Left lung (tissue), 4 donors: ENCODE measurements at regions not wholly inside any gene's neighbourhood (a gene's known extent, or its start where the extent isn't known, plus 50 kb on each side); places are given as distances from the start of the nearest gene placed in this dataset.

Experiments
- ATAC-seq: fragments of 200-7000 bp; cut with Tn5 transposase; one replicate; pipeline ENCODE4 v1.9.1; 2020; ENCODE audit warnings: moderate library complexity
- DNase-seq, 4 donors: peaks; one replicate each; pipeline ENCODE4 v3.0.0-alpha.2; 2013 to 2020
- H3K27ac ChIP-seq, 2 donors: fragments of 200-600 bp; sonication (generic) in 1 of 2; one replicate each; pipeline versions ENCODE4 v1.5.0 to v1.8.0; 2020 to 2021
- H3K27me3 ChIP-seq, 2 donors: fragments of 200-600 bp; sonication (generic) in 1 of 2; one replicate each; pipeline versions ENCODE4 v1.5.0 to v1.8.0; 2020 to 2021
- H3K36me3 ChIP-seq, 2 donors: fragments of 200-600 bp; sonication (generic) in 1 of 2; one replicate each; pipeline versions ENCODE4 v1.5.0 to v1.8.0; 2020 to 2021
- H3K4me1 ChIP-seq, 2 donors: fragments of 200-600 bp; one replicate each; pipeline ENCODE4 v1.8.0; 2021
- H3K4me3 ChIP-seq, 2 donors: fragments of 200-600 bp; sonication (generic) in 1 of 2; one replicate each; pipeline versions ENCODE4 v1.5.0 to v1.8.0; 2020 to 2021; ENCODE audit warnings: mild to moderate bottlenecking in 1 of 2
- H3K9me3 ChIP-seq, 2 donors: fragments of 200-600 bp; sonication (generic) in 1 of 2; one replicate each; pipeline versions ENCODE4 v1.5.0 to v1.8.0; 2020 to 2021
- CTCF ChIP-seq, 2 donors: fragments of 200-600 bp; sonication (generic) in 1 of 2; IDR thresholded peaks; one replicate each; pipeline versions ENCODE4 v1.5.0 to v1.8.0; 2021; ENCODE audit warnings: antibody characterized with exemption in 2 of 2
- intact Hi-C, 2 donors: fragments of 100-400 bp; cut with DNase I; formaldehyde crosslinking; loops; one replicate each; pipeline versions ENCODE4 v1.11.2 to v1.14.2; 2022
- donor health status: DM: no; HTN: yes; CAD: no.
- donor health status: DM: no; HTN: no; CAD: no.

DNA sequence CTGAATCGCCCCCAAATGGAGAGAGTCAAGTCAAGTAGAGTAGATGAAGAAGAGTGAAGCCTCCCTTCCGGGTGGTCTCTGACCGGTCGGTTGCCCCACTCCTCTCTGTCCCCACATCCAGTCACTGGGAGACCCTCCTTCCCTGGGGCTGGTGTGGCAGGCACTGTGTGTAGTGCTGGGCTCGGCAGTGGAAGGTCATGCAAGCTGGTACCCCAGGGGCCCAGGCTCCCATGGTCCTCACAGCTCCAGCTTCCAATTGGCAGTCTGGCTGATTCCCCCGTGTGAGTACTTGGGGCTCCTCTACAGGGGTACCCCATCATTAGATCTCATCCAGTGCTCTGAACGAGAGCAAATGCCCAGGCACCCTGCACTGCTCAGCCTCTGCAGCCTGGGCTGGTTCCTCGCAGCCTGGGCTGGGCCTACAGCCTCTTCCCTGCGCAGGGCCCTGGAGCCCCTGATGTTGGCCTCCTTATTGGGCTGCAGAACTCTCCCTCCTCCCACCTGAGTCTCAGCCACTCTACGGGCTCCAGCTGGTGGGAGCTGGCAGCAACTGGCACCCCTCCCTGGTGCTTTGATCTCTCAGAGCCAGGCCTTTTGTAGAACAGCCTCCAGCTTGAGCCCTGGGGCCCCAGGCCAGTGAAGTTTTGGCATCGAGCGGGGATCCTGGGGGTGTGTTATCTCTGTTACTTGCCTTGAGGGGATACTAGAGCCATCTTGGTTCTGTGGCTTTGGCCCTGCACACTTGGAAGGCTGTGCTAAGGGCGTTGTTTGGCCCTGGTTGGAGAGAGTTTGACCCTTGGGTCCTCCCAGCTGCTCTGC is 187.8 kb upstream of the HDAC4 start:
- Histone ChIP-seq H3K36me3 (no peaks in the 10 kb centered on the region), H3K9me3 (no peaks in the 10 kb centered on the region), H3K4me1 (no peaks in the 10 kb centered on the region), H3K4me3 (no peak overlapping the region), H3K27me3 (peaks cover 0 to 13% of the 10 kb centered on the region in 2 donors), H3K27ac (no peak overlapping the region)
- peak in 1 of 4 donors; percentile 59 for DNase-seq
- intact Hi-C loops: no loop called here
- no peak for TF ChIP-seq CTCF (IDR thresholded peaks at IDR 0.05)
- no peak for ATAC-seq

- no peak for ATAC-seq
Measured at GRCh38 chr2:239587841-239588240, 187.0 kb upstream of the HDAC4 start.

GRCh38 chr2:239587311-239587731 is 186.5 kb upstream of the HDAC4 start:
- Histone ChIP-seq H3K4me3 (no peak overlapping the region), H3K27ac (no peak overlapping the region), H3K9me3 (no peaks in the 10 kb centered on the region), H3K36me3 (no peaks in the 10 kb centered on the region), H3K27me3 (peaks cover 0 to 13% of the 10 kb centered on the region in 2 donors), H3K4me1 (no peaks in the 10 kb centered on the region)
- TF ChIP-seq CTCF (IDR thresholded peaks at IDR 0.05): no peak
- intact Hi-C loops: no loop called here
- ATAC-seq (no peak), DNase-seq (peak in 1 of 4 donors; percentile 60)

More at GRCh38 chr2:239587841-239588240, 187.0 kb upstream of the HDAC4 start:
- no peaks in the 10 kb centered on the region for H3K9me3 ChIP-seq
- H3K36me3 ChIP-seq: no peaks in the 10 kb centered on the region
- no peak overlapping the region for H3K27ac ChIP-seq
- H3K4me3 ChIP-seq: no peak overlapping the region
- H3K27me3 ChIP-seq: peaks cover 0 to 13% of the 10 kb centered on the region in 2 donors
- H3K4me1 ChIP-seq: no peaks in the 10 kb centered on the region
- no peak for TF ChIP-seq CTCF (IDR thresholded peaks at IDR 0.05)
- intact Hi-C loops: no loop called here
- DNase-seq: no peak

DNA sequence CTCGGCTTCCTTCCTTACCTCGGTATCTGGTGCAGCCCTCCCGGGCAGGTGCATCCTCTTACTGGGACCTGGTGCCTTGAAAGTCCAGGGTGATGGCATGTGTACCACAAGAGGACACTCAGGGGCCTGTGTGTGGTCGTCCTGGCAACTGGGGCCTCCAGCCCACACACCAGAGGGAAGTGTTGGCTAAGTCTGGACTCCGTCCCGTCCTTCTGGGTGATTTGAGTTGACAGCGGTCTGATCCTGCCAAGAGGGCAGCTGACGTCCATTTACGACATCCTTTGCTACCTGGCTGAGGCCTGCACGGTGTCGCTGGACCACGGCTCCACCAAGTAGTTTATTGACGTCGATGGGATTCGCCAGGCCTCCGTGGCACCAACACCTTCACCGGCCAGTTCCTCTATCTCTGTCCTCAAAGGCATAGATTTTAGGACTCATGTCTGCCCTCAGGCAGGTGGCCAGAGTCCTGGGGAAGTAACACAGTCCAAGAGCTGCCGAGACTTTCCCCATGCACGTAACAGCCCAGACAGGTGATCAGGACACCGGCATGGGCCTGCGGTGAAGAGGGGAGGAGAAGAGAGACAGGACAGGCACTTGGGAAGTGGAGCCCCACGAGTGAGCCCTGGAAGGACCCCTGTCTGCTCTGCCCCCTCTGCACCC is 186.0 kb upstream of the HDAC4 start:
- DNase-seq (peak in 1 of 4 donors; percentile 39), ATAC-seq (no peak)
- H3K27ac ChIP-seq: no peak overlapping the region
- peaks cover 0 to 13% of the 10 kb centered on the region in 2 donors for H3K27me3 ChIP-seq
- H3K4me3 ChIP-seq: no peak overlapping the region
- no peaks in the 10 kb centered on the region for H3K4me1 ChIP-seq
- intact Hi-C loops: no loop called here
- no peaks in the 10 kb centered on the region for H3K36me3 ChIP-seq
- no peaks in the 10 kb centered on the region for H3K9me3 ChIP-seq
- TF ChIP-seq CTCF (IDR thresholded peaks at IDR 0.05): no peak

DNA sequence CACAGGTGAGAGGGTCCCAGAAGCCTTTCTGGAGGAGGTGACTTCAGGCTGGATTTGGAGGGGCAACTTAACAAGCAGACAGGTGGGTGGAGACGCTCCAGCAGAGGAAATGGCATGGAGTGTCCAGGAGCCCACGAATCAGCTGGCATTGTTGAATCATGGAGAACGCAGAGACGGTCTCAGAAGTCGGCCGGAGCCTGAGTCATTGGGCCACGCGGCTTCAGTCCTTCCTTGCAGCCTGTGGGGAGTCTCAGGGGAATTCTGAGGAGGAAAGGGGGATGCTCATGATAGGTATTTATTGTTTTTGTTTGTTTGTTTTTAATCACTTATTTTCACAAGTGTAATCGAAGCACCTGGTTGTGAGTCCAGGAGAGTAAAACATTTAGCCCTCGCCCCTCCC is 184.6 kb upstream of the HDAC4 start:
- H3K36me3 ChIP-seq: no peaks in the 10 kb centered on the region
- no peak for ATAC-seq
- no peaks in the 10 kb centered on the region for H3K4me1 ChIP-seq
- intact Hi-C loops: no loop called here
- no peak for TF ChIP-seq CTCF (IDR thresholded peaks at IDR 0.05)
- no peaks in the 10 kb centered on the region for H3K9me3 ChIP-seq
- peaks cover 0 to 13% of the 10 kb centered on the region in 2 donors for H3K27me3 ChIP-seq
- H3K4me3 ChIP-seq: no peak overlapping the region
- no peak overlapping the region for H3K27ac ChIP-seq
- peak in 1 of 4 donors; percentile 30 for DNase-seq
